ENCODE measurements at regions not wholly inside any gene's neighbourhood (a gene's known extent, or its start where the extent isn't known, plus 50 kb on each side); places are given as distances from the start of the nearest gene placed in this dataset.

DNA sequence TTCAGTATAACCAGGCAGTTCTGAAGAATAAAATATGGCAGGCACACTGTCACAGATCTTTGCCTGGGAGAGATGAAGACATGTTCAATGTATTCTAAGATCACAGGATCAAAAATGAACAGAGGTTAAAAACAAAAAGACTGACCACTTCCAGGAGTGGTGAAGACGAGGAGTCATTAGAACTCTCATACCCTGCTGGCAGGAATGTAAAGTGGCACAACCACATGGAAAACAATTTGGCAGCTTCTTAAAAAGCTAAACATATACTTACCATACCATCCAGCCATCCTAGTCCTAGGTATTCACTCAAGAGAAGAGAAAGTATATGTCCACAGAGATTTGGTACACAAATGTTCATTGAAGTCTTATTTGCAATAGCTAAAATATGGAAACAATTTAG is 406.3 kb downstream of the NPIPA8 start:
- Histone ChIP-seq H3K9me3 (ENCODE audit: control insufficient read depth in 2 of 2, low read length in 2 of 2) (no peaks in the 10 kb centered on the region), H3K27ac (ENCODE audit: insufficient read depth, low read length, poor library complexity, severe bottlenecking) (no peak overlapping the region), H3K4me1 (ENCODE audit: control insufficient read depth, insufficient read depth, low read length, poor library complexity, severe bottlenecking) (no peaks in the 10 kb centered on the region), H3K36me3 (ENCODE audit: control insufficient read depth, insufficient read depth, low read length) (no peaks in the 10 kb centered on the region), H3K27me3 (ENCODE audit: control insufficient read depth, insufficient read depth, low read length) (no peaks in the 10 kb centered on the region), H3K4me3 (ENCODE audit: low read depth, low read length) (no peak overlapping the region)
- Mint-ChIP-seq H3K4me1 (no peaks in the 10 kb centered on the region), H3K9me3 (peaks cover 0 to 4% (median 0%) of the 10 kb centered on the region in 7 donors), H3K4me3 (no peak overlapping the region), H3K36me3 (no peaks in the 10 kb centered on the region), H3K27me3 (peaks cover 5% of the 10 kb centered on the region), H3K27ac (peak overlapping the region in 1 of 3 donors; percentile 29)
- ATAC-seq (ENCODE audit: low read depth in 2 of 2) = no peak
- no peak for DNase-seq

DNA sequence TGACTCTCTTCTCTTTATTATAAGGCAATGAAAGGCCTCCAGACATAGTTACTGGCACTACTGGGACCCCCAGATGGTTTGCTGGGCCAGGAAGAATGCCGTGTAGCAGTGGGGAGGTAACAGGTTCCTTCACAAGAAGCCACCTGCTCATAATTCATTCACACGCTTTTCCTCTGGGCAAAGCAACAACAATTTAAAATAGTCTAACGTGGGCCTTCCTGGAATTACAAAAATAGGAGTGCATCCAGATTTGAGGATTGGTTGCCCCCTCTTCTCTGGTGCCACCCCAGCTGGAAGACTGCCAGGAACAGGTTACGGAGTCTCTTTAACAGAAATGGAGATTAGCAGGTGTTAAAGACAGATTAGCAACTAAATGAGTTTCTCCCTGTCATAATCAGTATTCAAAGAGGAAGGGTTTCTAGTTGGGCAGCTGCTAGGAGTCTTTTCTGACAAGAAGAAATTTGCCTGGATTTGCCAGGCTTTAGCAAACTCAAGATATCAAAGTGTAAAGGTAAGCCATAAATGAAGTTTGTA is 409.6 kb downstream of the NPIPA8 start:
- no peaks in the 10 kb centered on the region for H3K36me3 ChIP-seq (ENCODE audit: control insufficient read depth, insufficient read depth, low read length)
- H3K27me3 ChIP-seq (ENCODE audit: control insufficient read depth, insufficient read depth, low read length) = no peaks in the 10 kb centered on the region
- Mint-ChIP-seq H3K27ac (peak overlapping the region in 1 of 3 donors; percentile 38), H3K27me3 (peaks cover 5% of the 10 kb centered on the region), H3K9me3 (peaks cover 0 to 5% (median 3%) of the 10 kb centered on the region in 7 donors), H3K36me3 (no peaks in the 10 kb centered on the region), H3K4me1 (no peaks in the 10 kb centered on the region), H3K4me3 (no peak overlapping the region)
- ATAC-seq (ENCODE audit: low read depth in 2 of 2) (no peak), DNase-seq (no peak)
- H3K4me1 ChIP-seq (ENCODE audit: control insufficient read depth, insufficient read depth, low read length, poor library complexity, severe bottlenecking) = no peaks in the 10 kb centered on the region
- no peak overlapping the region for H3K4me3 ChIP-seq (ENCODE audit: low read depth, low read length)
- no peak overlapping the region for H3K27ac ChIP-seq (ENCODE audit: insufficient read depth, low read length, poor library complexity, severe bottlenecking)
- no peaks in the 10 kb centered on the region for H3K9me3 ChIP-seq (ENCODE audit: control insufficient read depth in 2 of 2, low read length in 2 of 2)

DNA sequence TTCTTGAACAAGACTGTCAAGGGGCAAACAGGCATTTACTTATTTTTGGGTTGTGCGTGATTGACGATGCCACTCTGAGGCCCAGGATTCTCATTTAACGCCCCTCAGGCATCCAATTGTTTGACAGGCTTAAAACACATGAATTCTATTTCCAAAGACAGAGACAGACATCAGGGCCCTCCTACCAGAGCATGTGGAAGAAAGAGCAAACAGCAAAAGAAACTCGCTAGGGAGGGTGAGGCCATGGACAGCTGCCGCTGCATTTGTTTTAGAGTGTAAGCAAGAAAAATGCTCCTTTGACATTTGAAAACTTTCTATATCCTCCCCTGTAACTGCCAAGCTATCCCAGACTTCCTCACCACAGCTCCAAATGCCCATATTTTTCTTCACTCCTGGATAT is 410.1 kb downstream of the NPIPA8 start:
- ATAC-seq (ENCODE audit: low read depth in 2 of 2) = no peak
- no peaks in the 10 kb centered on the region for H3K4me1 ChIP-seq (ENCODE audit: control insufficient read depth, insufficient read depth, low read length, poor library complexity, severe bottlenecking)
- Mint-ChIP-seq H3K27ac (no peak overlapping the region), H3K4me1 (no peaks in the 10 kb centered on the region), H3K27me3 (peaks cover 5% of the 10 kb centered on the region), H3K36me3 (no peaks in the 10 kb centered on the region), H3K9me3 (peaks cover 0 to 3% (median 3%) of the 10 kb centered on the region in 7 donors), H3K4me3 (no peak overlapping the region)
- no peak for DNase-seq
- peaks cover 2% of the 10 kb centered on the region for H3K27me3 ChIP-seq (ENCODE audit: control insufficient read depth, insufficient read depth, low read length)
- H3K27ac ChIP-seq (ENCODE audit: insufficient read depth, low read length, poor library complexity, severe bottlenecking) = no peak overlapping the region
- no peaks in the 10 kb centered on the region for H3K36me3 ChIP-seq (ENCODE audit: control insufficient read depth, insufficient read depth, low read length)
- H3K9me3 ChIP-seq (ENCODE audit: control insufficient read depth in 2 of 2, low read length in 2 of 2) = no peaks in the 10 kb centered on the region
- no peak overlapping the region for H3K4me3 ChIP-seq (ENCODE audit: low read depth, low read length)

DNA sequence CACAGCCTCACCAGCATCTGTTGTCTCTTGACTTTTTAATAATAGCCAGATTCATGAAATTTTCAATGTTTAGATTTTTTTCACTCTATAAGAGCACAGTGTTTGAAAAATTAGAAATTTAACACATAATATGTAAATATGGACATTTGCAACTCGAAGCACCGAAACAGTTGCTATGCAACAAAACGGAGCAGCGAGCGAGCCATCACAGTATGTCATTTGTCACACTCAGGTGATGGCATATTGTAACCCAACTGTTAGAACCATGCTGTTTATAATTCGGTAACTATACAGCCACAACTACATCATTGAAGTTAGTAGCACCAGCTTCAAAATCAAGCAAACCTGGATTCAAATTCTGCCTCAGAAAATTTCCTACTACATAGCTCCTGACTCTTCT is 410.8 kb downstream of the NPIPA8 start:
- DNase-seq = no peak
- Histone ChIP-seq H3K27ac (ENCODE audit: insufficient read depth, low read length, poor library complexity, severe bottlenecking) (no peak overlapping the region), H3K9me3 (ENCODE audit: control insufficient read depth in 2 of 2, low read length in 2 of 2) (no peaks in the 10 kb centered on the region), H3K4me1 (ENCODE audit: control insufficient read depth, insufficient read depth, low read length, poor library complexity, severe bottlenecking) (no peaks in the 10 kb centered on the region), H3K36me3 (ENCODE audit: control insufficient read depth, insufficient read depth, low read length) (no peaks in the 10 kb centered on the region), H3K27me3 (ENCODE audit: control insufficient read depth, insufficient read depth, low read length) (peaks cover 3% of the 10 kb centered on the region), H3K4me3 (ENCODE audit: low read depth, low read length) (no peak overlapping the region)
- no peaks in the 10 kb centered on the region for H3K36me3 Mint-ChIP-seq
- no peak overlapping the region for H3K4me3 Mint-ChIP-seq
- no peaks in the 10 kb centered on the region for H3K4me1 Mint-ChIP-seq
- H3K27ac Mint-ChIP-seq = no peak overlapping the region
- ATAC-seq (ENCODE audit: low read depth in 2 of 2) = no peak
- H3K27me3 Mint-ChIP-seq = peaks cover 5% of the 10 kb centered on the region
- peaks cover 0 to 3% (median 1%) of the 10 kb centered on the region in 7 donors for H3K9me3 Mint-ChIP-seq

DNA sequence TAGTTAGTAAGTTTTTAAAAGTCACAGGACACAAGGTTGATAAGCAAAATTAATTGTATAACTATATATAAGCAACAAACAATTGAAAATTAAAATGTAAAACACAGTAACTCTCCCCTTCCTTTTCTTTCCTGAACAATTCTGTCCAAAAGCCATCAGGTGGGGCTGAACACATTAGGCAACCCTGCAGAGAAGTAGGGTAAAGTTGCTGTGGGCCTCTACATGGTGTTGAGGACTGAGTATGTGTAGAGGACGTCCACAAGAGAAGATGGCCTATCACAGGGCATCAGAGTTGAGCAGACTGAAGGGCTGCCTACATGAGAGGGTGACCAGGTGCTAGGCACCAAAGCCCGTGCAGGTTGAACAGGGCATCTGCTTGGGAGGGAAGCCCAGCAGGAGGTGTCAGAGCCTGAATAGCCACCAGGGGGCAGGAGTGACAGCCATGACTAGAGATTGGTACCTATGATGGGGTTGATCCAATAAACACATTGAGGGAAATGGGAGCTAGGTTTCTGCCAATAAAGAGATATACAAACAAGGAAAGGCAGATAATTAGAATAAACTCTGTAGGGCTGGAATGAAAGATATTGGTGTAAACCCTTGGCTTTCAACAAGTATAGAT is 415.1 kb downstream of the NPIPA8 start:
- H3K9me3 ChIP-seq (ENCODE audit: control insufficient read depth in 2 of 2, low read length in 2 of 2) = no peaks in the 10 kb centered on the region
- ATAC-seq (ENCODE audit: low read depth in 2 of 2) (no peak), DNase-seq (peak; percentile 4 to 50 (median 18))
- H3K4me1 ChIP-seq (ENCODE audit: control insufficient read depth, insufficient read depth, low read length, poor library complexity, severe bottlenecking) = no peaks in the 10 kb centered on the region
- H3K36me3 Mint-ChIP-seq = no peaks in the 10 kb centered on the region
- no peak overlapping the region for H3K4me3 ChIP-seq (ENCODE audit: low read depth, low read length)
- H3K4me1 Mint-ChIP-seq = no peaks in the 10 kb centered on the region
- H3K36me3 ChIP-seq (ENCODE audit: control insufficient read depth, insufficient read depth, low read length) = no peaks in the 10 kb centered on the region
- H3K9me3 Mint-ChIP-seq = peaks cover 0 to 3% (median 1%) of the 10 kb centered on the region in 7 donors
- H3K27ac ChIP-seq (ENCODE audit: insufficient read depth, low read length, poor library complexity, severe bottlenecking) = no peak overlapping the region
- no peak overlapping the region for H3K27ac Mint-ChIP-seq
- no peak overlapping the region for H3K4me3 Mint-ChIP-seq
- H3K27me3 ChIP-seq (ENCODE audit: control insufficient read depth, insufficient read depth, low read length) = peaks cover 5% of the 10 kb centered on the region
- peaks cover 5% of the 10 kb centered on the region for H3K27me3 Mint-ChIP-seq

DNA sequence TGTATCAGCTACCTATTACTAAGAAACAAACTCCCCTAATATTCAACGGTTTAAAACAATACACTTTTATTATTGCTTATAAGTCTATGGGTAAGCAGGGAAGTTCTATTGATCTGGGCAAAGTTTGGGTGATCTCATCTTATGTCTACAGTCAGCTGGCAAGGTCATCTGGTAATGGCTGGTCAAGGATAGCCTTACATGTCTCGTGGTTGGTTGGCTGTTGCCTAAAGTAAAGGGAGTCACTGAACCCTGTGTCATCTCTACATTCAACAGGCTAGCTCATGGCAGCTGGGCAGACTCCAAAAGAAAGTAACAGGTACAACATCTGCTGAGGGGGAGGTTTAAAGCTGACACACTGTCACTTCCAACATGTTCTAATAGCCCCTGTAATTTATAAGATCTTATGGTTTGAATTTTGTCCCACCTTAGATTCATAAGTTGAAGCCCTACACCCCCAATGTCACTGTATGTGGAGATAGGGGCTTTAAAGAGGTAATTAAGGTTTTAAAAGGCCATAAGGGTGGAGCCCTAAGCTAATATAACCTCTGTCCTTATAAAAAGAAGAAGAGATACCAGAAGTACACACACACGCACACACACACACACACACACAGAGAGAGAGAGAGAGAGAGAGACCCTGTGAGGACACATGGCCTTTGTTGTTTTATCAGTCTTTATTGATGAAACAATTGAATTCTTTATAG is 419.1 kb downstream of the NPIPA8 start:
- Mint-ChIP-seq H3K9me3 (peaks cover 0 to 16% (median 6%) of the 10 kb centered on the region in 7 donors), H3K27me3 (peaks cover 4% of the 10 kb centered on the region), H3K27ac (no peak overlapping the region), H3K4me1 (no peaks in the 10 kb centered on the region), H3K4me3 (no peak overlapping the region), H3K36me3 (no peaks in the 10 kb centered on the region)
- Histone ChIP-seq H3K27ac (ENCODE audit: insufficient read depth, low read length, poor library complexity, severe bottlenecking) (no peak overlapping the region), H3K27me3 (ENCODE audit: control insufficient read depth, insufficient read depth, low read length) (peaks cover 5% of the 10 kb centered on the region), H3K4me3 (ENCODE audit: low read depth, low read length) (no peak overlapping the region), H3K9me3 (ENCODE audit: control insufficient read depth in 2 of 2, low read length in 2 of 2) (peaks cover 7 to 8% of the 10 kb centered on the region in 2 experiments), H3K36me3 (ENCODE audit: control insufficient read depth, insufficient read depth, low read length) (no peaks in the 10 kb centered on the region), H3K4me1 (ENCODE audit: control insufficient read depth, insufficient read depth, low read length, poor library complexity, severe bottlenecking) (no peaks in the 10 kb centered on the region)
- DNase-seq (no peak), ATAC-seq (ENCODE audit: low read depth in 2 of 2) (no peak)

DNA sequence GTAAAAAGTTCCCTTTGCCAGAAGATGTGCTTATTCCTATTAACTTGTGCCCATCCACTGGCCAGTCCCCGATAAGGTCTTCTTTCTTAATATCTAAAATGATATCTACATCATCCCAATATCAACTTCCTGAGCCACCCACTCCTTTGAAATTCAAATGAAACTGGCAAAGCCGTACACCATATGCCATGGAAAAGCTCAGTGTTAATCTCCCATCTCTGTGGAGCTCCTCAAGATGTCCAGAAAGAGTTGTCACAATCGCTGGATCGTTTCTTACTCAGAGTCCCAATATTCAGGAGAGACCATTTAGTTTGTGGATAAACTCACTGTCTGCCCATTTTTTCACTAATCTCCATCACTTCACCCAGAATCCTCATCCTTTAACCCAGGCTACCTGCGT is 420.7 kb downstream of the NPIPA8 start:
- Mint-ChIP-seq H3K4me3 (no peak overlapping the region), H3K9me3 (peaks cover 0 to 16% (median 7%) of the 10 kb centered on the region in 7 donors), H3K27ac (no peak overlapping the region), H3K36me3 (no peaks in the 10 kb centered on the region), H3K4me1 (no peaks in the 10 kb centered on the region), H3K27me3 (peaks cover 4% of the 10 kb centered on the region)
- H3K9me3 ChIP-seq (ENCODE audit: control insufficient read depth in 2 of 2, low read length in 2 of 2) = peaks cover 7 to 8% of the 10 kb centered on the region in 2 experiments
- H3K4me3 ChIP-seq (ENCODE audit: low read depth, low read length) = no peak overlapping the region
- peaks cover 2% of the 10 kb centered on the region for H3K27me3 ChIP-seq (ENCODE audit: control insufficient read depth, insufficient read depth, low read length)
- no peaks in the 10 kb centered on the region for H3K4me1 ChIP-seq (ENCODE audit: control insufficient read depth, insufficient read depth, low read length, poor library complexity, severe bottlenecking)
- no peaks in the 10 kb centered on the region for H3K36me3 ChIP-seq (ENCODE audit: control insufficient read depth, insufficient read depth, low read length)
- DNase-seq = no peak
- no peak overlapping the region for H3K27ac ChIP-seq (ENCODE audit: insufficient read depth, low read length, poor library complexity, severe bottlenecking)
- no peak for ATAC-seq (ENCODE audit: low read depth in 2 of 2)
